ENCODE measurements at regions not wholly inside any gene's neighbourhood (a gene's known extent, or its start where the extent isn't known, plus 50 kb on each side); places are given as distances from the start of the nearest gene placed in this dataset.

GRCh38 chr2:239765911-239766310 is 259.2 kb downstream of the NDUFA10 start:
- TF ChIP-seq CTCF (IDR thresholded peaks at IDR 0.05) (no peak), POLR2A (IDR thresholded peaks at IDR 0.05) (no peak)
